Uterus (tissue), 3 donors: ENCODE measurements at regions not wholly inside any gene's neighbourhood (a gene's known extent, or its start where the extent isn't known, plus 50 kb on each side); places are given as distances from the start of the nearest gene placed in this dataset.
"Not testable (repeated sequence)": the region's sequence is repeated elsewhere in the genome, so short reads cannot be mapped to it uniquely, and the experiment has no call there.

Experiments used
- DNase-seq, 2 donors: peaks; one replicate each; pipeline ENCODE4 v3.0.0-alpha.2; 2019 to 2020
- H3K27ac ChIP-seq, 2 donors: fragments of 200-600 bp; sonication (generic); 1 replicate in 1 of 2; 2 replicates in 1 of 2; pipeline ENCODE4 v1.5.1; 2016 to 2018
- H3K27me3 ChIP-seq, 2 donors: fragments of 200-600 bp; sonication (generic); one replicate each; pipeline ENCODE4 v1.5.1; 2018 to 2019; ENCODE audit warnings: control low read depth in 1 of 2
- H3K36me3 ChIP-seq, 2 donors: fragments of 200-600 bp; sonication (generic); one replicate each; pipeline ENCODE4 v1.5.1; 2019; ENCODE audit warnings: control low read depth in 1 of 2
- H3K4me1 ChIP-seq, 2 donors: fragments of 200-600 bp; sonication (generic); one replicate each; pipeline ENCODE4 v1.5.1; 2018 to 2019; ENCODE audit warnings: control low read depth in 1 of 2
- H3K4me3 ChIP-seq, 2 donors: fragments of 200-600 bp; sonication (generic); 1 replicate in 1 of 2; 2 replicates in 1 of 2; pipeline ENCODE4 v1.5.1; 2018 to 2019; ENCODE audit warnings: mild to moderate bottlenecking in 1 of 2
- H3K9me3 ChIP-seq, 2 donors: fragments of 200-600 bp; sonication (generic); one replicate each; pipeline ENCODE4 v1.5.1; 2019; ENCODE audit warnings: control low read depth in 1 of 2
- POLR2A ChIP-seq, 2 donors: fragments of 450-650 bp; IDR thresholded peaks; one replicate each; pipeline ENCODE4 v1.6.1; 2016; ENCODE audit warnings: antibody characterized with exemption in 2 of 2, mild to moderate bottlenecking in 1 of 2, moderate library complexity in 1 of 2
- intact Hi-C: fragments of 100-400 bp; cut with DNase I; formaldehyde crosslinking; loops from one replicate; pipeline ENCODE4 v1.15.1; 2023; ENCODE audit warnings: low total_unique reads
- TF ChIP-seq, protein P1 (sequence below), 4 experiments: fragments of 200-600 bp in 2 of 4; fragments of 450-650 bp in 2 of 4; sonication (generic) in 2 of 4; IDR thresholded peaks; one replicate each; pipeline ENCODE4 v1.5.1; 2016 to 2019; ENCODE audit warnings: antibody characterized with exemption in 4 of 4, mild to moderate bottlenecking in 2 of 4, moderate library complexity in 1 of 4
- donor health status: DM: yes; HTN: yes; CAD: no.

DNA sequence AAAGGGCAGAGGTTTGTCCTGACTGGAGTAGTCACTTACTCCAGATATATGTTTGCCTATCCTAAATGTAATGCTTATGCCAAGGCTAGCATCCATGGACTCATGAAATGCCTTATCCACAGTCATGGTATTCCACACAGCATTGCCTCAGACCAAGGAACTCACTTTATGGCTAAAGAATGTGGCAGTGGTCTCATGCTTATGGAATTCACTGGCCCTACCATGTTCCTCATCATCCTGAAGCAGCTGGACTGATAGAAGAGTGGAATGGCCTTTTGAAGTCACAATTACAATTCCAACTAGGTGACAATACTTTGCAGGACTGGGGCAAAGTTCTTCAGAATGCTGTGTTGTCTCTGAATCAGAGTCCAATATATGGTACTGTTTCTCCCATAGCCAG is 1014.8 kb downstream of the RAPGEF2 start:
- intact Hi-C loops = no loop called here
- H3K36me3 ChIP-seq = no peaks in the 10 kb centered on the region
- no peaks in the 10 kb centered on the region for H3K27me3 ChIP-seq
- H3K4me1 ChIP-seq = no peaks in the 10 kb centered on the region
- no peak overlapping the region for H3K27ac ChIP-seq
- H3K4me3 ChIP-seq = no peak overlapping the region
- TF ChIP-seq, protein P1, sequence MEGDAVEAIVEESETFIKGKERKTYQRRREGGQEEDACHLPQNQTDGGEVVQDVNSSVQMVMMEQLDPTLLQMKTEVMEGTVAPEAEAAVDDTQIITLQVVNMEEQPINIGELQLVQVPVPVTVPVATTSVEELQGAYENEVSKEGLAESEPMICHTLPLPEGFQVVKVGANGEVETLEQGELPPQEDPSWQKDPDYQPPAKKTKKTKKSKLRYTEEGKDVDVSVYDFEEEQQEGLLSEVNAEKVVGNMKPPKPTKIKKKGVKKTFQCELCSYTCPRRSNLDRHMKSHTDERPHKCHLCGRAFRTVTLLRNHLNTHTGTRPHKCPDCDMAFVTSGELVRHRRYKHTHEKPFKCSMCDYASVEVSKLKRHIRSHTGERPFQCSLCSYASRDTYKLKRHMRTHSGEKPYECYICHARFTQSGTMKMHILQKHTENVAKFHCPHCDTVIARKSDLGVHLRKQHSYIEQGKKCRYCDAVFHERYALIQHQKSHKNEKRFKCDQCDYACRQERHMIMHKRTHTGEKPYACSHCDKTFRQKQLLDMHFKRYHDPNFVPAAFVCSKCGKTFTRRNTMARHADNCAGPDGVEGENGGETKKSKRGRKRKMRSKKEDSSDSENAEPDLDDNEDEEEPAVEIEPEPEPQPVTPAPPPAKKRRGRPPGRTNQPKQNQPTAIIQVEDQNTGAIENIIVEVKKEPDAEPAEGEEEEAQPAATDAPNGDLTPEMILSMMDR (IDR thresholded peaks at IDR 0.05) = no peak
- no peak for TF ChIP-seq POLR2A (IDR thresholded peaks at IDR 0.05)
- DNase-seq = no peak
- H3K9me3 ChIP-seq = no peaks in the 10 kb centered on the region

DNA sequence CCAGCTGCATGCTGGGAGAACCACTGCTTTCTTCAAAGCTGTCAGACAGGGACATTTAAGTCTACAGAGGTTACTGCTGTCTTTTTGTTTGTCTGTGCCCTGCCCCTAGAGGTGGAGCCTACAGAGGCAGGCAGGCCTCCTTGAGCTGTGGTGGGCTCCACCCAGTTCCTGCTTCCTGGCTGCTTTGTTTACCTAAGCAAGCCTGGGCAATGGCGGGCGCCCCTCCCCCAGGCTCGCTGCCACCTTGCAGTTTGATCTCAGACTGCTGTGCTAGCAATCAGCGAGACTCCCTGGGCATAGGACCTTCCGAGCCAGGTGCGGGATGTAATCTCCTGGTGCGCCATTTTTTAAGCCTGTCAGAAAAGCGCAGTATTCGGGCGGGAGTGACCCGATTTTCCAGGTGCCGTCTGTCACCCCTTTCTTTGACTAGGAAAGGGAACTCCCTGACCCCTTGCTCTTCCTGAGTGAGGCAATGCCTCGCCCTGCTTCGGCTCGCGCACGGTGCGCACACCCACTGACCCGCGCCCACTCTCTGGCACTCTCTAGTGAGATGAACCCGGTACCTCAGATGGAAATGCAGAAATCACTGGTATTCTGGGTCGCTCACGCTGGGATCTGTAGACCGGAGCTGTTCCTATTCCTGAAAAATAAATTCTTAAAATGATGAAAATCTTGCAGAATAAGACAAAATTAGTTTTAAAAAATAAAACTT is 1022.9 kb downstream of the RAPGEF2 start:
- H3K27ac ChIP-seq, DNase-seq, H3K27me3 ChIP-seq, H3K4me1 ChIP-seq, H3K36me3 ChIP-seq, H3K4me3 ChIP-seq, intact Hi-C loops, H3K9me3 ChIP-seq: not testable (repeated sequence)

DNA sequence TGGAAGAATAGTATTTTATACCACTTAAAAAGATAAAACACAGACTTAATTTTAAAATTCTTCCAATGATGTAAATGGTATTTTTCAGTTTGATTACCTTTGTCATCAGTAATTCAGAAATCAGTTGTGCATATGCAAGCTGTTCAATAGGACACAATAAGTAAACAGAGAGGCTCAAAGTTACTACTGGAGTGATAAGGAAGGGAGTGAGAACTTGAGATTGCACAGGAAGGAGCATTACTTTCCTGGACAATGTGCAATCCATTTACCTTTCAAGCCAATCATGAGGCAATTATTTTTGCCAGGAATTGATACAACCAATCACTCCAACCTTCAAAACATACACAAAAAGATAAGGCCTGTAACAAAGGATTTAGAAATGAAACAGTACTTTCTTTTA is 1024.3 kb downstream of the RAPGEF2 start:
- H3K27me3 ChIP-seq = no peaks in the 10 kb centered on the region
- TF ChIP-seq, protein P1 (IDR thresholded peaks at IDR 0.05) = no peak
- no peak for TF ChIP-seq POLR2A (IDR thresholded peaks at IDR 0.05)
- no peak overlapping the region for H3K4me3 ChIP-seq
- DNase-seq = no peak
- no peaks in the 10 kb centered on the region for H3K36me3 ChIP-seq
- no peak overlapping the region for H3K27ac ChIP-seq
- H3K4me1 ChIP-seq = no peaks in the 10 kb centered on the region
- no peaks in the 10 kb centered on the region for H3K9me3 ChIP-seq
- intact Hi-C loops = no loop called here

DNA sequence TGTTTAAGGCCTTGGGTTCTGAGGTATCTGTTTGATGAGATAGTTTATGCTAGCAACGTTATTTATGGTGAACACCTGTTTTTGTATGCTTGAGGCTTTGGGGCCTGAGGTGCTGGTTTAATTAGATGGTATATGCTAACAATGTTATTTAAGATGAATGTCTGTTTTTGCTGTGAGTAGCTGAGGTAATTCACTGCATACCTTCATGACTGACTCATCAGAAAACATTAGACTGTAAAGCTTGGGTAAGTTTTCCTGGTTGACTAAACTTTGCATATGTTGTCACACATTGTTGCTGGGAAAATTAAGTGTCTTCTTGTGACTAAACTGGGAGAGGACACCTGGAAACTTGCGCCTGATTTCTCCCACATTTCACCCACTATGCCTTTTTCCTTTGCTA is 1026.6 kb downstream of the RAPGEF2 start:
- TF ChIP-seq POLR2A (IDR thresholded peaks at IDR 0.05) = no peak
- TF ChIP-seq, protein P1 (IDR thresholded peaks at IDR 0.05) = no peak
- no peak overlapping the region for H3K27ac ChIP-seq
- no peaks in the 10 kb centered on the region for H3K27me3 ChIP-seq
- no peak for DNase-seq
- no peaks in the 10 kb centered on the region for H3K36me3 ChIP-seq
- intact Hi-C loops = no loop called here
- no peak overlapping the region for H3K4me3 ChIP-seq
- H3K9me3 ChIP-seq = no peaks in the 10 kb centered on the region
- H3K4me1 ChIP-seq = no peaks in the 10 kb centered on the region

DNA sequence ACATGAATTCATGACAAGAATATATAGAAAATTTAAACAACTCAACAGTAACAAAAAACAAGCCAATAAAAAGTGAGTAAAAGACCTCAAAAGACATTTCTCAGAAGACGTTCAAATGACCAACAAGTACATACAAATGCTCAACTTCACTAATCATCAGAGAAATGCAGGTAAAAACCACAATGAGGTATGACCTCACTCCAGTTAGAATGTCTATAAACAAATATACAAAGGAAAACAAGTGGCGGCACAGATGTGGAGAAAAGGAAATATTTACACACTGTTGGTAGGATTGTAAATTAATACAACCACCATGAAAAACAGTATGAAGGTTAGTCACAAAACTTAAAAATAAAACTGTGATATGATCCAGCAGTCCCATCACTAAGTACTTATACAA is 1033.1 kb downstream of the RAPGEF2 start:
- H3K4me1 ChIP-seq = no peaks in the 10 kb centered on the region
- intact Hi-C loops = no loop called here
- TF ChIP-seq, protein P1 (IDR thresholded peaks at IDR 0.05) = no peak
- DNase-seq = no peak
- H3K36me3 ChIP-seq = no peaks in the 10 kb centered on the region
- no peaks in the 10 kb centered on the region for H3K9me3 ChIP-seq
- no peak overlapping the region for H3K27ac ChIP-seq
- no peak overlapping the region for H3K4me3 ChIP-seq
- no peaks in the 10 kb centered on the region for H3K27me3 ChIP-seq

DNA sequence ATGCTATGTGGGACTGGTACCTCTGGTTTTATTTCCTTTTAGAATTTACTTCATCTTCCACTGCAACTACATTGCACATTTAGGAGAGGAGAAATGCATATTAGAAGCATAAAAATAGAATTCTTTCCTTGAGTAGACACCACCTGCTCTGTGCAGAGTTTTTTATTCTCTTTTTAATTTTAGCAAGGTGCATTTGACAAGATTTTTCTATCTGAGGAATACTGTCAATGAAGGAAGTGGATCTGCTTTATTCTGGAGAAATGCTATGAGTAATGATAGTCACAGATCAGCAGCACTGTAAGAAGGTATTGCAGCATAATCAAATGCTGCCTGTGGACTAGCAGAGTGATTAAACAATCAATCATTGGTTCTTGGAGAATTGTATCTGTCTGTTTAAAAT is 1038.3 kb downstream of the RAPGEF2 start:
- no peak for TF ChIP-seq POLR2A (IDR thresholded peaks at IDR 0.05)
- TF ChIP-seq, protein P1 (IDR thresholded peaks at IDR 0.05) = no peak
- no peak for DNase-seq
- H3K36me3 ChIP-seq = no peaks in the 10 kb centered on the region
- no peaks in the 10 kb centered on the region for H3K4me1 ChIP-seq
- H3K9me3 ChIP-seq = no peaks in the 10 kb centered on the region
- no peak overlapping the region for H3K27ac ChIP-seq
- no peak overlapping the region for H3K4me3 ChIP-seq
- H3K27me3 ChIP-seq = no peaks in the 10 kb centered on the region
- intact Hi-C loops = no loop called here
